OCI-LY7 (cell line): ENCODE measurements at regions not wholly inside any gene's neighbourhood (a gene's known extent, or its start where the extent isn't known, plus 50 kb on each side); places are given as distances from the start of the nearest gene placed in this dataset.

Experiments
- BruUV-seq: library from RNA; stranded (reverse); fragments of 400-500 nt; replicated peaks from 2 replicates; lab custom pipeline; 2021; lab: Mats Ljungman, UMichigan
- CTCF ChIA-PET: fragments of 300-600 bp; sonication (Branson Sonifier 250); formaldehyde crosslinking; loops from one replicate; lab custom pipeline; 2022; ENCODE audit warnings: antibody characterized with exemption; ENCODE audit not compliant: unreplicated experiment; lab: Charles Lee
- POLR2A ChIA-PET: fragments of 300-600 bp; sonication (Branson Sonifier 250); formaldehyde crosslinking; loops from one replicate; lab custom pipeline; 2022; ENCODE audit warnings: antibody characterized with exemption; lab: Charles Lee
- DNase-seq: peaks from one replicate; pipeline ENCODE4 v3.0.0-alpha.2; 2015; ENCODE audit warnings: low spot score
- H2AFZ ChIP-seq: fragments of 200-600 bp; sonication (generic), shearing (Covaris generic); 2 replicates; pipeline ENCODE4 v1.6.1; 2014; ENCODE audit warnings: mild to moderate bottlenecking, antibody characterized with exemption, low read length, moderate library complexity
- H3K27ac ChIP-seq: fragments of 200-600 bp; sonication (generic); 2 replicates; pipeline ENCODE4 v1.5.1; 2014; ENCODE audit warnings: mixed run types, low read depth, mild to moderate bottlenecking, moderate library complexity, low read length, inconsistent platforms; ENCODE audit not compliant: poor library complexity, severe bottlenecking
- H3K36me3 ChIP-seq: fragments of 200-600 bp; sonication (generic); 2 replicates; pipeline ENCODE4 v1.6.1; 2014; ENCODE audit warnings: mild to moderate bottlenecking, antibody characterized with exemption, low read length, moderate library complexity, mixed read lengths; ENCODE audit not compliant: insufficient read depth
- H3K4me1 ChIP-seq: fragments of 200-600 bp; sonication (generic); 2 replicates; pipeline ENCODE4 v1.5.1; 2014; ENCODE audit warnings: mild to moderate bottlenecking, low read length; ENCODE audit not compliant: insufficient read depth, poor library complexity, severe bottlenecking
- H3K4me2 ChIP-seq: fragments of 200-600 bp; sonication (generic); 2 replicates; pipeline ENCODE4 v1.6.1; 2014; ENCODE audit warnings: mild to moderate bottlenecking, low read length
- H3K4me3 ChIP-seq: fragments of 200-600 bp; sonication (generic); 2 replicates; pipeline ENCODE4 v1.5.1; 2014; ENCODE audit warnings: mild to moderate bottlenecking, low read depth, low read length; ENCODE audit not compliant: poor library complexity, severe bottlenecking
- H3K79me2 ChIP-seq: fragments of 200-600 bp; sonication (generic); 2 replicates; pipeline ENCODE4 v1.6.1; 2016; ENCODE audit warnings: low read depth, mild to moderate bottlenecking, low read length, moderate library complexity, mixed read lengths; ENCODE audit not compliant: insufficient read depth
- H3K9me2 ChIP-seq: fragments of 200-600 bp; sonication (generic); 2 replicates; pipeline ENCODE4 v1.6.1; 2016; ENCODE audit warnings: mild to moderate bottlenecking, low read length, mixed read lengths; ENCODE audit not compliant: insufficient read depth
- H3K9me3 ChIP-seq: fragments of 200-600 bp; sonication (generic); 2 replicates; pipeline ENCODE4 v1.6.1; 2014; ENCODE audit warnings: mild to moderate bottlenecking, mixed run types, low read length, mixed read lengths
- H4K20me1 ChIP-seq: fragments of 200-600 bp; sonication (generic); 2 replicates; pipeline ENCODE4 v1.6.1; 2014; ENCODE audit warnings: mild to moderate bottlenecking, antibody characterized with exemption, low read length, moderate library complexity, mixed read lengths; ENCODE audit not compliant: insufficient read depth
- EZH2phosphoT487 ChIP-seq: fragments of 200-600 bp; sonication (generic); IDR thresholded peaks from 2 replicates; pipeline ENCODE4 v1.6.1; 2018; ENCODE audit warnings: low read depth, borderline replicate concordance, mild to moderate bottlenecking, mixed run types, antibody characterized with exemption, low read length, moderate library complexity, mixed read lengths
- intact Hi-C: fragments of 100-400 bp; cut with micrococcal nuclease; formaldehyde crosslinking; loops from one replicate; pipeline ENCODE4 v1.10.0; 2022; ENCODE audit not compliant: unreplicated experiment
- TF ChIP-seq, protein P1 (sequence below): fragments of 200-600 bp; sonication (generic); conservative IDR thresholded peaks from 2 replicates; pipeline ENCODE4 v1.5.1; 2014; ENCODE audit warnings: mild to moderate bottlenecking, antibody characterized with exemption, low read length, moderate library complexity, mixed read lengths

DNA sequence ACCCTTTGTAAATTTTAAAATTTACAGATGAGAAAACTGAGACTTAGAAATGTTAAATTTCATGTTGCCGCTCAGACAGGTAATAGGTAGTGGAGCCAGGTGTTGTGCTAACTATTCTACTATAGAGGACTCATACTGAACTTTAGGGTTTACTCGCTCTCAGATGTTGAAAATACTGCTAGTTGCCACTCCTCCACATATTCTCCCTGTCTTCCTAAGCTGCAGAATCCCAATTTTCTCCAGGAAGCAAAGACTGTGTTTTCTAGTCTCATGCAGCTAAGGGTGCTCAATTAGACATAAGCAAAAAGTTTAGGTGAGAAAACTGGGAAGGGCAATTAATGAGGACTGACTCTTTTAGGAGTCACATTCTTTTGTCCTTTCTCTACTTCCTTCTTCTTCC is 612.3 kb downstream of the KCNH5 start:
- ChIA-PET CTCF (no interaction called here), POLR2A (no interaction called here)
- H3K4me2 ChIP-seq: no peak overlapping the region
- no peak overlapping the region for H2AFZ ChIP-seq
- no peak for DNase-seq
- no TSS peak for BruUV-seq
- H3K9me2 ChIP-seq: no peaks in the 10 kb centered on the region
- H3K79me2 ChIP-seq: no peaks in the 10 kb centered on the region
- intact Hi-C loops: no loop called here
- no peaks in the 10 kb centered on the region for H3K36me3 ChIP-seq
- H3K9me3 ChIP-seq: no peaks in the 10 kb centered on the region
- H4K20me1 ChIP-seq: no peaks in the 10 kb centered on the region
- H3K4me3 ChIP-seq: no peak overlapping the region
- no peaks in the 10 kb centered on the region for H3K4me1 ChIP-seq
- TF ChIP-seq, protein P1, sequence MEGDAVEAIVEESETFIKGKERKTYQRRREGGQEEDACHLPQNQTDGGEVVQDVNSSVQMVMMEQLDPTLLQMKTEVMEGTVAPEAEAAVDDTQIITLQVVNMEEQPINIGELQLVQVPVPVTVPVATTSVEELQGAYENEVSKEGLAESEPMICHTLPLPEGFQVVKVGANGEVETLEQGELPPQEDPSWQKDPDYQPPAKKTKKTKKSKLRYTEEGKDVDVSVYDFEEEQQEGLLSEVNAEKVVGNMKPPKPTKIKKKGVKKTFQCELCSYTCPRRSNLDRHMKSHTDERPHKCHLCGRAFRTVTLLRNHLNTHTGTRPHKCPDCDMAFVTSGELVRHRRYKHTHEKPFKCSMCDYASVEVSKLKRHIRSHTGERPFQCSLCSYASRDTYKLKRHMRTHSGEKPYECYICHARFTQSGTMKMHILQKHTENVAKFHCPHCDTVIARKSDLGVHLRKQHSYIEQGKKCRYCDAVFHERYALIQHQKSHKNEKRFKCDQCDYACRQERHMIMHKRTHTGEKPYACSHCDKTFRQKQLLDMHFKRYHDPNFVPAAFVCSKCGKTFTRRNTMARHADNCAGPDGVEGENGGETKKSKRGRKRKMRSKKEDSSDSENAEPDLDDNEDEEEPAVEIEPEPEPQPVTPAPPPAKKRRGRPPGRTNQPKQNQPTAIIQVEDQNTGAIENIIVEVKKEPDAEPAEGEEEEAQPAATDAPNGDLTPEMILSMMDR: no peak
- no peak for TF ChIP-seq EZH2phosphoT487
- no peak overlapping the region for H3K27ac ChIP-seq

DNA sequence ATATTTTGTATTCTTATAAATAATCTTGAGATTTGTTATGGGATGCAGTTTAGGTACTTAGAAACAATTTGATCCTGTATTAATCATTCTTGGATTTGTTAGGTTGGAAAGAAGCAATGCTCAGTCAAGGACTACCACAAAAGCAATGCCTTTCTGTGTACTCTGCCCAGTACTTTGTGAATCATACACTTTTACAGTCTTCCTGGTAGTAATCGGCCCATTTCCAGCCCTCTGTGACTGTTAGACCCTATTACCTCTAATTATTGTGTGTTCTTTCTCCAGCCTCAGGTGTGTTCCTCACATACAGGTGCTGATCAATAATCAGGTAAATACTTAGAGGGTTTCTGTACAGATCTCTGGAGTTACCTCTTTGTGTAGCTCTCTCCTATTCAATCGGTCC is 609.0 kb downstream of the KCNH5 start:
- no peaks in the 10 kb centered on the region for H4K20me1 ChIP-seq
- no peak for DNase-seq
- POLR2A ChIA-PET: no interaction called here
- CTCF ChIA-PET: no interaction called here
- H3K9me2 ChIP-seq: no peaks in the 10 kb centered on the region
- intact Hi-C loops: no loop called here
- 0 out of 2 replicates have a peak, but pooled peaks cover 3% of the 10 kb centered on the region for H3K9me3 ChIP-seq
- no peak overlapping the region for H3K4me2 ChIP-seq
- no peaks in the 10 kb centered on the region for H3K36me3 ChIP-seq
- H3K4me1 ChIP-seq: no peaks in the 10 kb centered on the region
- H3K79me2 ChIP-seq: no peaks in the 10 kb centered on the region
- no peak overlapping the region for H3K4me3 ChIP-seq
- H3K27ac ChIP-seq: no peak overlapping the region
- H2AFZ ChIP-seq: no peak overlapping the region
- TF ChIP-seq, protein P1: no peak
- TF ChIP-seq EZH2phosphoT487: no peak
- BruUV-seq: no TSS peak

DNA sequence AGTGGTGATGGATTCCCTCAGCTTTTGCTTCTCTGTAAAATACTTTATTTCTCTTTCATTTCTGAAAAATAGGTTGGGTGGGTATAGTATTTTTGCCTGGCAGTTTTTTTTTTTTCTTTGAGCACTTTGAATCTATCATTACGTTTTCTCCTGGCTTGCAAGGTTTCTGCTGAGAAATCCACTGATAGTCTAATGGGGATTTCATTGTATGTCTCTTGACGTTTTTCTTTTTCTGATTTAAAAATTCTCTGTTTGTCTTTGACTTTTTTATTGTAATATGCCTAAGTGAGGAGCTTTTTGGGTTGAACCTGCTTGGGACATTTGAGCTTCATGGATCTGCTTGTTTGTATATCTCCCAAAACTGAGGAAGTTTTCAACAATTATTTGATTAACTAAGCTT is 606.0 kb downstream of the KCNH5 start:
- BruUV-seq: no TSS peak
- ChIA-PET CTCF (no interaction called here), POLR2A (interaction anchor here (0.9 to 2.0 kb wide), 2 partner anchors 12 to 22 kb away, joined by 3 to 4 read pairs; no protein-coding TSS in a partner anchor)
- H3K4me1 ChIP-seq: no peaks in the 10 kb centered on the region
- no peak overlapping the region for H3K4me3 ChIP-seq
- no peaks in the 10 kb centered on the region for H3K36me3 ChIP-seq
- intact Hi-C loops: no loop called here
- no peak overlapping the region for H3K27ac ChIP-seq
- no peak for DNase-seq
- H3K9me3 ChIP-seq: 0 out of 2 replicates have a peak, but pooled peaks cover 3% of the 10 kb centered on the region
- H4K20me1 ChIP-seq: no peaks in the 10 kb centered on the region
- no peaks in the 10 kb centered on the region for H3K79me2 ChIP-seq
- no peak overlapping the region for H3K4me2 ChIP-seq
- TF ChIP-seq EZH2phosphoT487: no peak
- TF ChIP-seq, protein P1: no peak
- H3K9me2 ChIP-seq: no peaks in the 10 kb centered on the region
- no peak overlapping the region for H2AFZ ChIP-seq
